GM13977 (cell line): ENCODE measurements at regions not wholly inside any gene's neighbourhood (a gene's known extent, or its start where the extent isn't known, plus 50 kb on each side); places are given as distances from the start of the nearest gene placed in this dataset.

Experiments
- DNase-seq: peaks from one replicate; pipeline ENCODE4 v3.0.0; 2012; ENCODE audit warnings: low spot score
- CTCF ChIP-seq: IDR thresholded peaks from 2 replicates; pipeline ENCODE4 v1.5.1; 2012; ENCODE audit warnings: mild to moderate bottlenecking, control low read depth; ENCODE audit not compliant: insufficient read depth; ENCODE audit errors: extremely low read depth, missing control alignments
- in situ Hi-C: fragments of 300-500 bp; cut with MboI; formaldehyde crosslinking; loops from one replicate; pipeline ENCODE4 v1.12.0; 2022; ENCODE audit warnings: low sequenced_read_pairs, low pct_unique_long_range_greater_than_20kb, mixed read lengths, inconsistent platforms; ENCODE audit not compliant: unreplicated experiment

GRCh38 chr5:146254223-146254622, 50.8 kb downstream of the RBM27 start:
- in situ Hi-C loops = no loop called here
- peak; percentile 36 for DNase-seq
- no peak for TF ChIP-seq CTCF

GRCh38 chr5:146273109-146273508, 65.5 kb upstream of the POU4F3 start:
- no peak for DNase-seq
- TF ChIP-seq CTCF = no peak
- in situ Hi-C loops = no loop called here

- TF ChIP-seq CTCF = no peak
- in situ Hi-C loops = no loop called here
- no peak for DNase-seq
Observed at GRCh38 chr5:146283344-146283761, 55.3 kb upstream of the POU4F3 start.

- no peak for DNase-seq
- in situ Hi-C loops = no loop called here
Observed at GRCh38 chr5:146284016-146284415, 54.6 kb upstream of the POU4F3 start.

More at GRCh38 chr5:146284016-146284415, 54.6 kb upstream of the POU4F3 start:
- TF ChIP-seq CTCF = no peak
